ENCODE measurements at regions not wholly inside any gene's neighbourhood (a gene's known extent, or its start where the extent isn't known, plus 50 kb on each side); places are given as distances from the start of the nearest gene placed in this dataset.

GRCh38 chr3:5035692-5036391 is 56.6 kb downstream of the BHLHE40 start:
- no peak for TF ChIP-seq CTCF (IDR thresholded peaks at IDR 0.05)
- no peak for TF ChIP-seq POLR2A (IDR thresholded peaks at IDR 0.05)
